Skin epidermis (tissue), 12 donors: ENCODE measurements at regions not wholly inside any gene's neighbourhood (a gene's known extent, or its start where the extent isn't known, plus 50 kb on each side); places are given as distances from the start of the nearest gene placed in this dataset.

Source experiments
- H3K27ac ChIP-seq, 21 experiments: fragments of 200-600 bp; sonication (generic) in 11 of 21; one replicate each; pipeline ENCODE4 v1.5.0; 2020; ENCODE audit warnings: mild to moderate bottlenecking in 3 of 21, inconsistent platforms in 2 of 21, moderate library complexity in 2 of 21
- H3K4me3 ChIP-seq, 7 experiments: fragments of 200-600 bp; sonication (generic) in 2 of 7; one replicate each; pipeline ENCODE4 v1.5.0; 2020; ENCODE audit warnings: inconsistent platforms in 2 of 7, mild to moderate bottlenecking in 2 of 7, moderate library complexity in 1 of 7

- Histone ChIP-seq H3K4me3 (no peak overlapping the region), H3K27ac (no peak overlapping the region)
Measured at GRCh38 chr7:45235905-45236304, 78.3 kb downstream of the RAMP3 start.

- Histone ChIP-seq H3K27ac (no peak overlapping the region), H3K4me3 (no peak overlapping the region)
Measured at GRCh38 chr7:45236666-45237065, 79.1 kb downstream of the RAMP3 start.

DNA sequence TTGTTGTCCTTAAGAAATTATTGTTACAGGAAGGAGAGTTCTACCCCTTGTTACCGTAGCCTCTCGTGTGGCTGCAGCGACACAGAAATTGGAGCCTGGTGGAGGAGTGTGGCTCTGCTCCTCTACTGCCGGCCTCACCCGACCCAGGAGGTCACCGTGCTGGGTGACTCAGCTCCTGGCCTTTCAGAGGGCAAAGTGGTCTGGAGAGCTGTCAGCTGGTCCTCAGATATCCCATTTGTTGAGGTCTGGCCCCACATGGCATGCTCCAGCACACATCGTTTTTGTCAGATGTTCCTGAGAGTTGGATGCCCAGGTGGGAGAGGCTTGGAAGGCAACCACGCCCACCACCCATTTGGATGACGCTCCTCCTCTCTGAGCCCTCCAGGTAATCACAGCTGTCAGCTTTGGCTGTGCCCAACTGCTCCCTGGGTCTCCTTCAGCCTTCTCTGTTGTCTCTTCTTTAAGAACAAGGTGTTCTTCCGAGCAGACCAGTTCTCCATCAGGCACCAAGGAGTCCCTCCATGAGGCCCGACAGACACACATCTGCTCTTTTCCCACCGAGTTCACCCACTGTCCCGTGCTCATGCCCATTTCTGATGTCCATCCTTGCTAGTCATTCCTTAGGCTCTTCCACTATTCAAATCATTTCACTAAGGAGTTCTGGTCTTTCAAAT, 80.3 kb downstream of the RAMP3 start:
- Histone ChIP-seq H3K4me3 (no peak overlapping the region), H3K27ac (no peak overlapping the region)

DNA sequence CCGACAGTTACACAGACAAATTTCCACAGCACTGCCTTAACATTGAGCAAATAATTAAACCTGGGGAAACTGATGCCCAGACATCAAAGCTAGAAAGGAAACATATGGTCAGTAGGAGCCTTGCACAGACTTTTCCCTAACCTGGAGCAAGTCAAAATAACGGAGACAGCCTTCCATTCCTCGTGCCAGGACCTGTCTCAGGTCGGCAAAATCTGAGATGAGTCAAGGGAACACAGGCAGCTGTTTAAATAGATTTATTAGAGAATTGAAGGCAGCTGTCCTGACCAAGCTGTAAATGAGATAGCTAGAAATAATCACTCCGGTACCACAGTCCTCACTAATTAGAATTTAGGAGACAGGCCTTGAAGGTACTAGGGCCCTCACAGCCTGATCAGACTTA, 81.2 kb downstream of the RAMP3 start:
- H3K4me3 ChIP-seq = no peak overlapping the region
- peak overlapping the region in 2 of 21 experiments; percentile 61 to 63 for H3K27ac ChIP-seq

DNA sequence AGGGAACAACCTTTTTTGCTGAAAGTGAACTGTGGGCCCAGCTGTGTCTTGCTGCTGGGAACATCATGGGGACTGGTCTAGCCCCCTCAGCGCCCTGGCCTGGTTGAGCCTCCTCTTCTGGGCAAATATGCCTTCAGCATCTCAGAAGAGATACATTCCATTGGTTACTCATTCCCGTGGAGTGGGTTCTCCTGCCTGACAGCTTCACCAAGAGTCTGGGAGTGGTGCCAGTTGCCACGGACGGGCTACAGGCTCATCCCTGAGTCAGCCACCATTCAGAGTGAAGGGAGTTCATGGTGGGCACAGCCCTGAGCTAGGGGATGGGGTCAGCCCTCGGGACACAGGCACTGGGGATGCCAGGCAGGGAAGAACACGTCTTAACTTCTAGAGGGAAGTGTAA, 81.9 kb downstream of the RAMP3 start:
- peak overlapping the region in 4 of 21 experiments; percentile 22 to 63 (median 42) for H3K27ac ChIP-seq
- H3K4me3 ChIP-seq = no peak overlapping the region

DNA sequence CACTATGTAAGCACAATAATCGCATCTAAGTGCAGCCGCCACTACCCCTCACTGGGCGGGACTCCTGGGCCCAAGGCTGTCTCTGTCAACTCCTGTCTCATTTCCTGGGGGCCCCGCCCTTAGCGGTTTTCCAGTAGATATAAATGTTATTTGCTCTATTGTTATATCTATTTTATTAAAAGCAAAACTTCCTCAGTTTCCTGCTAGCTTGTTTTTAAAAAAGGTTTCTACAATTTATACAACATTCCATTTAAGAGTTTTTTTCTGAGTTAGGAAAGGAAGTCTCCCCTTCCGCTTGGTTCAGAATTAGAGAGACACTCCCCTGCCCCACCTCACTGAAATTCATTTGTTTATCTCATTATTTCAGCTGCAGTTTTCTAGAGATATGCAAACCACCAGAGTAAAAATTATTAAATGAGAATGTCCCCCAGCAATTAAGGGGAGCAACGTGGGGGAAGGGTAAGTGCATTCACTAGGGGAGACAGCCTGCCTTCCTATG, 82.7 kb downstream of the RAMP3 start:
- Histone ChIP-seq H3K4me3 (no peak overlapping the region), H3K27ac (peak overlapping the region in 2 of 21 experiments; percentile 46 to 70)

DNA sequence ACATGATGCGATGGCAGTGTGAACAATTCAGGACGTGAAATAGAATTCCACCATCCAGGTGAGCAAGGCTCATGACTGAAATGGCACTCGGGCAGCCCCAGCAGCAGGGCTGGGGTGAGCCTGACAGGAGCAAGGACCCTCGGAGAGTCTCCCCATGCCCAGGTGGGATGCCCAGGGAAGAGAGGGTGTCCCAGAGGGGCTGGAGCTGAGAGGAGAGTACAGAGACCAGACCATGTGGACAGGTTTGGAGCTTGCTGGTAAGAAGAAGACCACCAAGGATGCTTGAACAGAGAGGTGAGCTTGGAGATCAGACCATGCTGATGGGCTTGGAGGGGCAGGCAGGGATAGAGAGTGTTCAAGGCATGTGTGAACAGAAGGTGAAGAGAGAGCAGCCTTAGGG, 83.3 kb downstream of the RAMP3 start:
- Histone ChIP-seq H3K4me3 (no peak overlapping the region), H3K27ac (peak overlapping the region in 3 of 21 experiments; percentile 46 to 70 (median 46))

DNA sequence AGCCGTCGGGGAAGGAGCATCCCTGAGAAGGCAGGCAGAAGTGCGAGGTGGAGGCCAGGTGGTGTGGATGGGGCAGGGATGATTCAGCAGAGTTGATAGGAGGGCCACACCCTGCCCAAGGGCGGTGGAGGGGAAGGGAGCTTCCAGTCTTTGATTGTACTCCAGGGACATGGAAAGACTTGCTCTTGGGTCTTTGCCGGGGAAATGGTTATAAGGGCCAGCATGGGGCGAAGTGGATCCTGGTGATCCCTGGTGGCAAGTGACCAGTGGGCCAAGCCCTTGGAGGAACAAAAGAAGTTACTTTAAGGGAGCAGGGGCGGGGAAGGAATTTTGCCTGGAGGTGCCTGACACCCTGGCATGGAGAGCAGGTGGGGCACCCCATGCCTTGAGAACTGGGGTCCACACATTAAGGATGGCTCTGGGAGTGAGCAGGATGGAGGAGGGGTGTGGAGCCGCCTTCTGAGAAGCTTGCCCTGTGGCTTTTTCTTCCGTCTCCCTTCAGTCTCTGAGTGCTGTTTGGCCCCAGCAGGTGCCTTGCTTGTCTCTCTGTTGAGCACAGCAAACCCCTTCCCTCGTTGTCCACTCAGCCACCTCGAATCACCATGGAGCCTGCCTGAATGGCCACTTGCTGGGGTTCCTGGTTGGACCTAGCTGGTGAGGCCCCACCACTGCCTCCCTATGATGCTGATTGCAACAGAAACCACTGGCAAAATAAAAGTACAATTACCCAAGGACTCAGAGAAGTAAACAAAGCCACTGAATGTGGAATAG, 83.9 kb downstream of the RAMP3 start:
- H3K27ac ChIP-seq = peak overlapping the region in 3 of 21 experiments; percentile 46 to 70 (median 46)
- H3K4me3 ChIP-seq = no peak overlapping the region

DNA sequence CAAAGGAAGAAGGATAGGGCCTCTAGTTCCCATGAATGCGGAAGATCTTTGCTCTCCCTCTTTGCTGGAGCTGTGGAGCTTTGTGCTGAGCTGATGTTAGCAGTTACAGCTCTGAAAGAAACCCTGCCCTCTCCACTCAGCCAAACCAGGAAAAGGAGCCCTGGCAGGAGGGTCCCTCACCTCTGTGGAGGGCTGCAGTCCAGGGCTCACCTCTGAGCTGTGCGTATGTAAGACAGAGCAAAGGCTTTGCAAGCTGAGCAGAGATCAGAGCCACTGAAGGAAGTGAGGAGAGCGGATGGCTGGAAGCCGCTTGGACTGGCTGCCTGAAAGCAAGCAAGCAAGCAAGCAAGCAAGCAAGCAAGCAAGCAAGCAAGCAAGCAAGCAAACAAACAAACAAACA, 84.7 kb downstream of the RAMP3 start:
- Histone ChIP-seq H3K4me3 (no peak overlapping the region), H3K27ac (no peak overlapping the region)

DNA sequence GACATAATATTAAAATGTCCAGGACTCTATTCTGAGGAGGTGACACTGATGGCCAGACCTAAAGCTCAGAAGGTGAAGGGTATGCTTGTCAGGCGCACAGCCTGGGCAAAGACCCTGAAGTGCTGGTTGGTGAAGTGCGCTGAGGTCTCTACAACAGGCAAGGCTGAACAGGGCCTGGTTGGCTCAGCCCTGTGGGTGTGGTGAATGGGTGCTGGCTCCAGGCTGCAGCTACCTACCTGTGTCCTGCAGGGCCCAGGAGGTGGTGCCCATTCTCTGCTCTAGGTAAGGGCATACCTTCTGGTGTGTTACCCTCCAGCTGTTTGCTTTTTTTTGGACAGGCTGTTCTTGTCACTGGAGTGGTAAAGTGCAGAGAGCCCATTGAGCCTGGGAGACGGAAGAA, 85.1 kb downstream of the RAMP3 start:
- Histone ChIP-seq H3K27ac (no peak overlapping the region), H3K4me3 (no peak overlapping the region)

DNA sequence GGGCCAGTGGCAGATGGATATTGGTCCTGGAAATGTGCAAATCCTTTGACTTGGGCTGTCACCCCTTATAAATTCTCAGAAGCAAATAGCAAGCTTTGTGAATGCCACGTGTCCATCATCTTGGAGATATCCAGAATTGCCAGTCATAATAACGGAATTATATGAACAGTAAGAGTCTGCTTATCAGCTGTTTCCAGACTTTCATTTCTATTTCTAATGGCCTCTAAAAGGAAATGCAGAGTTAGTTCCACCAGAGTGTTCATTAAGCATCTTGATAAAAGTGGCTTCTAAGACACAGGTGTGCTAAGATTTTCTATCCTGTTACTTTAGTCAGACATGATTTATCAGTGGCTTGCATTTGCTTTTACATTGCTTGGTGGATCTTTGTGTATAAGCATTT, 87.4 kb downstream of the RAMP3 start:
- no peak overlapping the region for H3K27ac ChIP-seq

GRCh38 chr7:45246339-45246738, 88.7 kb downstream of the RAMP3 start:
- Histone ChIP-seq H3K4me3 (no peak overlapping the region), H3K27ac (no peak overlapping the region)

More for the DNA sequence above, 87.4 kb downstream of the RAMP3 start:
- H3K4me3 ChIP-seq = no peak overlapping the region

GRCh38 chr7:45252248-45252647, 94.7 kb downstream of the RAMP3 start:
- Histone ChIP-seq H3K27ac (no peak overlapping the region), H3K4me3 (no peak overlapping the region)

GRCh38 chr7:45252857-45253256, 95.3 kb downstream of the RAMP3 start:
- Histone ChIP-seq H3K27ac (no peak overlapping the region), H3K4me3 (no peak overlapping the region)

- Histone ChIP-seq H3K4me3 (no peak overlapping the region), H3K27ac (no peak overlapping the region)
Measured at GRCh38 chr7:45253368-45253767, 95.8 kb downstream of the RAMP3 start.

DNA sequence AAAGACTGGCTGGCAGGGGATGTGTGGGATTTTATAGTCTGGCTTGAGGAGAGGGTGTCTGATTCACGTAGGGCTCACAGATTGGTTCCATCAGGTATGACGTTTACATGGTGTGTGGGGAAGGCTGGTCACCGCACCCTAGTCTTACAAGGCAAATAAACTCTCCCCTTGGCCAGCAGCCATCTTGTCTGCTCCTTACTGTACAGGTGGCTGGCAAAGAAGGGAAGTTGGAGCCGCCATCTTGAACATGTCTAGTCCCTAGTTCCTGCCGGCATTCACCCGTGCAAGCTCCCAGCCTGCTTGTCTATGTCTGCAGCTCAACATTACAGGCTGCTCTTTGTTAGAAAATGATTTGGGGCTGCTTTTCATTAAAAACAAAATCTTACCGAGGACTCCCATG, 97.6 kb downstream of the RAMP3 start:
- Histone ChIP-seq H3K4me3 (no peak overlapping the region), H3K27ac (no peak overlapping the region)

- H3K27ac ChIP-seq = no peak overlapping the region
Measured at GRCh38 chr7:45256309-45256708, 98.7 kb downstream of the RAMP3 start.

GRCh38 chr7:45256775-45257174, 99.2 kb downstream of the RAMP3 start:
- Histone ChIP-seq H3K4me3 (no peak overlapping the region), H3K27ac (no peak overlapping the region)

More at GRCh38 chr7:45256309-45256708, 98.7 kb downstream of the RAMP3 start:
- H3K4me3 ChIP-seq = no peak overlapping the region

DNA sequence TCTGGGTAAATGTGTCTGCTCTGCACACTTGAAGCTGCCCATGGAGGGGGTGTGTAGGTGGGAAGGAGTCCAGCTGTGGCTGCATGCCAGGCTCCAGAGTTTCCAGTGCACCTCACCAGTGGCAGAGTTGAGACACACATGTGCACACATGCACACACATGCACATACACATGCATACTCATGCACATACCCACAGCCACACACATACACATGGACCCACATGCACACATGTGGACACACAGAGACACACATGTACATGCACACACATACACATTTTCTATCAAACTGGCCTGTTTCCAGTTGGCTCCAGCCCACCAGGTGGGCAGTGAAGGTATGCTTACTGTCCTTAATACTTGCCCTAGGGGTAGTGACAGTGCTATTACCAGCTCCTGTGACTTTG, 99.7 kb downstream of the RAMP3 start:
- H3K27ac ChIP-seq = no peak overlapping the region
- no peak overlapping the region for H3K4me3 ChIP-seq

DNA sequence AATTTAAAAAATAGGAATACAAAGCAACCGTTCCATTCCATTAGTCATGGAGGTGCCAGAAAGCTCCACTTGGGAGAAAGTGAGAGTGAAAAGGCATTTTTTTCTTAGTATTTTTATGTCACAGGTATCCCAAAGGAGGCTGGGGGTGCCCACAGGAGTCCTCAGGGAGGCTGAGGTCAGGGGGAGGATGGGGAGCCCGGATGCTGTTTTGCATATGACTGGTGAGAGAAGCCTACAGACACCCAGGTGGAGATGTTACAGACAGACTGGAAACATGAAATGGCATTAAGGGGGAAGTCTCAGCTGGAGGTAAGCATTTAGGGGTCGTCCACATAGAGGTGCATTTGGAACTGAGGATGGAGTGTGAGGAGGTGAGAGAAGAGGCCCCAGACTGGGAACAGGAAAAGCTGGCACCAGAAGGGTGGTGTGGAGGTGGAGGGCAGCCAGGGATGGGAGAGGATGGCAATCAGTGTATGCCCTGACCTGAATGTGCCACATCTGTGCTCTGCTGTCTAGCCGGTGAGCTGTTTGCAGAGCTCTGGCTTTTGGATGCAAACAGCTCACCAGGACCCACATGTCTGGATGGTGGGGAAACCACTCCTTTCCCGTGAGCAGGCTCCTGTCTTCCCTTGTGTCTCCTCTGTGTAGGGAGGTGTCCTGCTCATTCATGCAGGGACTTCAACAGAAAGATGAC, 101.1 kb downstream of the RAMP3 start:
- no peak overlapping the region for H3K4me3 ChIP-seq
- no peak overlapping the region for H3K27ac ChIP-seq

- no peak overlapping the region for H3K27ac ChIP-seq
- H3K4me3 ChIP-seq = no peak overlapping the region
Measured at GRCh38 chr7:45259227-45259596, 101.6 kb downstream of the RAMP3 start.
